ENCODE measurements at regions not wholly inside any gene's neighbourhood (a gene's known extent, or its start where the extent isn't known, plus 50 kb on each side); places are given as distances from the start of the nearest gene placed in this dataset.
"Not testable (repeated sequence)": the region's sequence is repeated elsewhere in the genome, so short reads cannot be mapped to it uniquely, and the experiment has no call there.

DNA sequence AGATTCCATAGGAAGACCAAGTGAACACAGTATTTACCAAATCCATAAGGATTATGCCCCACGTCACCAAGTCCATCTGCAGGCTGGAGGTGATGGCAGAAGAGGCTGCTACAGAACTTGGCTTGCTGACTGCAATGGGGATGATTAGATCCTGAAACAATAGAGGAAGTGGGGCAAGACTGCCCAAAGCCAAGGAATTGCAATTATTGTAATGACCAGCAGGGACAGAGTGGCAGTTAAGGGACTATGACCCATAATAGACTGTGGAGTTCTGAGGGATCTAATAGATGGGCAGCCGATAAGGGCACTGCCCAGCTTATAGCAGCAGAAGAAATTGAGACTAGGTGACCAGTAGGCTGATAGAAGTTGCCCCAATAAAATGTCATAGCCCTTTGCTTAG, 108.4 kb downstream of the MINAR1 start:
- no peak for DNase-seq

GRCh38 chr15:79541196-79541595, 109.1 kb downstream of the MINAR1 start:
- DNase-seq: no peak

DNA sequence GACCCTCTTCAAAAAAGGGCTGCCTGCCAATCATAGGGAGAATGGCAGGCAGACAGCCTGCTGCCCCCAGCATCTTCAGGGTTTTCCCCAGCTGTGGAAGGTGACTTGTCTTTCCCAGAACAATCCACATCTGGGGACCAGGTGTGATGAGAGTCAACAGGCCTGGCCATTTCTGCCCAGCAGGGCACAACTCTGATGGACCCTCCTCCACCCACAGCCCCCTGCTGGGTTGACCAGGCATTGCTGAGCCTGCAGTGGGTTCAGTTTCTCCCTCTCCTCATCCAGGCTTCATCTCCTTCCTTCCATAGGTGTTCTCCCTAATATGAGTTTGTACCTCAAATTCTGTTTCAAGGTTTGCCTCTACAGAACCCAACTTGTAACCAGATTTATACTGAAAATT, 111.0 kb downstream of the MINAR1 start:
- DNase-seq: no peak

- DNase-seq: no peak
Measured at GRCh38 chr15:79549196-79549595, 117.1 kb downstream of the MINAR1 start.

- no peak for DNase-seq
Measured at GRCh38 chr15:79560384-79560783, 128.2 kb downstream of the MINAR1 start.

DNA sequence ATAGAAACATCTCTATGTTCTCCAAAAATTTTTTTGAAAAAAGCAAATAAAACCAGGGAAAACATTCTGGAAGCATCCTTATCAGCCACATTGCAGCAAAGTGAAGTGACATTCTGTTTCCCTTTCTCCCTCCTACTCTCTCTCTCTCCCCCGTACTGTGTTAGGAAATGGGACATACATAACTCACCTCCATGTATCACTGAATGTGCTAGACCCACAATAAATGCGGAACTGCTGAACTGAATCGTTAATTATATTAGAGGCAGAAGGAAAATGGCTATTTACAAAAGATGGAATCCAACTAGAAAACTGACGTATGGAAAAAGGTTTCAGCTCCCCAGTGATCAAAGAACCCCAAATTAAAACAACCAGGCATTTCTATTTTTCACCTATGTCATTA, 129.8 kb downstream of the MINAR1 start:
- no peak for DNase-seq

DNA sequence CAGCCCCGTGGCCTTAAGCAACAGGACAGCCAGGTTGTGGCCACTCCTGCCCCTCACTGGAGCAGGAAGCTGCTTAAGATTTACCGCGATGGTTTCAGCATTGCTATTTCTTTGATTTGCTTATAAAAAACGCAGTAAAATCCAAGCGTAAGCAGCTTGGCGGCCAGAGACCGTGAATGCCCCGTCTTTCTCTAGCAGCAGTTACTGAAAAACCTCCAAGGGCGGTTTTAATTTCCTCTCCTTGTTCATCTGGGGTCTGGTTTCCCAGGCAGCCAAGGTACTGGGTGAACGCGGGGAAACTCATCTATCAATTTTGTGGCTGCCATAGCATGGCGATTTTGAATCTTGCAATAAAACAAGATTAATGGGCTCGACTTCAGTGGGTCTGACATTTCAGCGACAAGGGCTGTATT, 130.3 kb downstream of the MINAR1 start:
- DNase-seq: no peak

GRCh38 chr15:79562899-79563298, 130.8 kb downstream of the MINAR1 start:
- no peak for DNase-seq

DNA sequence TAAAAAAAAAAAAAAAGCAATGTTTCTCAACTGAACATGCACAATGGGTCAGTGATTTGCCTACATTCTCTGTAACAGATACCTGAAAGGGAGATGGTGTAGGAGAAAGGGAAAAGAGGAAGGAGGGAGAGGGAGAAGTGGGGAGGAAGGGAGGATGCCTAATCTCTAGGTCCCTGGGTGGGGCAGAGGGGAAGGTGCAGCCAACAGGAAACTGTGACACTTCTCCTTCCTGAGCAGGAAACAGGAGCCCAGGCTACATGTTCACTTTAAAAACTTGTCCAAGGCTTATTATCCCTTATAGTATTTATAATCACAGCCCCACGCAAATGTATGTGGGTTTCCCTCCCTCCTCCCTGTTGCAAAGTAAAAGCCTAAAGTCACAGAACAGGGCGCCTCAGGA, 137.9 kb downstream of the MINAR1 start:
- DNase-seq: no peak

- DNase-seq: no peak
Measured at GRCh38 chr15:79572691-79573404, 140.7 kb downstream of the MINAR1 start.

- DNase-seq: not testable (repeated sequence)
Measured at GRCh38 chr15:79574431-79575273, 142.5 kb downstream of the MINAR1 start.

DNA sequence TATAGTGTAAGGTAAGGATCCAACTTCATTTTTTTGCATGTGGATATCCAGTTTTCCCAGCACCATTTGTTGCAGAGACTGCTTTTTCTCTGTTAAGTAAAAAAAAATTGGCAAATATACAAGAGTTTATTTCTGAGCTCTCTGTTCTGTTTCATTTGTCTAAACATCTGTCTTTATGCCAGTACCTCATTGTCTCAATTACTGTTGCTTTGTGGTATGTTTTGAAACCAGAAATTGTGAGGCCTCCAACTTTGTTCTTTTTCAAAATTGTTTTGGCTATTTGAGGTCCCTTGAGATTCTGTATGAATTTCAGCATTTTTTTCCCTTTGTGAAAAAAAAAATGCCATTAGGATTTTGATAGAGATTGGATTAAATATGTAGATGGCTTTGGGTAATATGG, 150.5 kb downstream of the MINAR1 start:
- no peak for DNase-seq

GRCh38 chr15:79592126-79592525, 160.0 kb downstream of the MINAR1 start:
- no peak for DNase-seq

GRCh38 chr15:79593119-79593869, 161.2 kb downstream of the MINAR1 start:
- DNase-seq: no peak

DNA sequence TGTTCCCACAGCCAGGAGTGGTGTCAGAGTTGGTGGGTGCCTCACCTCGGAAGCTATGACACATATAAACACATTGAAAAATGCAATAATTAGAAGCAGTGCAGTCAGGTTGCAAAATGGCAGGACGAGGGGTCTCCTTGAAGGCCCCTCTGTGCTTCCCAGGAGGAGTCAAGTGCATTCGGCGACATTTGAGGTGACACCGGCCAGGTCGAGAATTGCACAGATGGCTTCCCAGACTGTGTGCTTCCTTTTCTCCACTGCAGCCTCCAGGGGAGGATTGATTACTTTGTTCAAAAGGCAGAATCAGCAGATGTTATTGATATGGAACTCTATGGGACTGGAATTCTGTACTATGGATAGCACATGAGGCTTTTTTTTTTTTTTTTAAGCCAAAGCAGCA, 163.2 kb downstream of the MINAR1 start:
- no peak for DNase-seq

GRCh38 chr15:79595995-79596622, 164.0 kb downstream of the MINAR1 start:
- peak; percentile 93 for DNase-seq

GRCh38 chr15:79598639-79599038, 166.5 kb downstream of the MINAR1 start:
- DNase-seq: no peak

- no peak for DNase-seq
Measured at GRCh38 chr15:79601405-79602086, 169.4 kb downstream of the MINAR1 start.

DNA sequence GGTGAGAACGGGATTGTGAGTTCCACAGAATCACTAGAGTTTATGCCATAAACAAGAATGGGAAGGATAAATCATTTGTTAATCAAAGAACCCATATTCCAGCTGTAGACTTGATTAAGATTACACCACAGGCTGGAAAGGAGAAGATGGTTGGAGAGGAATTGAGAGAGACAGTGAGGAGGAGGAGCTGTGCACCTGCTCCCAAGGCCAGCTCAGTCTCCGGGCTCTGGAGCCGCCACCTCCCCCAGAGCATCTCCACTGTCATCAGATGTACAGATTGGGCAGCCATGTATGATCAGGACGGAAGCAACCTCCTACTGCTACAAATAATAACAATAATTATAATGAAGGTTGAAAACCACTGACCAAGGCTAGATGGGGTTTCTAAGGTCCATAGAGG, 170.0 kb downstream of the MINAR1 start:
- no peak for DNase-seq

- DNase-seq: no peak
Measured at GRCh38 chr15:79602731-79603130, 170.6 kb downstream of the MINAR1 start.

DNA sequence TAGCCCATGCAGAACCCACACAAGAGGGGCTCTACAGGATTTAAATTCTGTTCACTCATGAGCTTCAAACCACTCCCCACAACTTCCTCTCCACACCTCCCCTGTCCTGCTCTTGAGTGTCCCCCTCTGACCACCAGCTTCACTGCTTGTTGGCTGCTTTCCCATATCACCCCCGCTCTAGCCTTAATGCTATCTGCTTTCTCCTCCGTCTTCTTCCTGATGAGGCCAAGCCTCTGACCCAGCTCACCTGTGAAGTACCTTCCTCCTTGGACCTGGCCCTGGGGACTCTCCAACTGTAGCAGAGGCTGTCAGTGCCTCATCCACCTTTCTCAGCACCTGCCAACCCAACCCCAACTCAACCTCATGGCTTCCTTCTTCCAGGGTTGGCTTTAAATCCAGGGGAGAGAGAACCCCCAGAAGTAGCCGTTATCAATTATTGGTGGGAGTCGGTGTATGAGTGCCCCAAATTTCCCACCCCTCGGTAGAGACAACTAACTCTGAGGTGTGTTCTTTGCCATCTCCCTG, 174.8 kb downstream of the MINAR1 start:
- DNase-seq: no peak
